HEK293T (cell line): ENCODE measurements at regions not wholly inside any gene's neighbourhood (a gene's known extent, or its start where the extent isn't known, plus 50 kb on each side); places are given as distances from the start of the nearest gene placed in this dataset.

Experiments
- CTCF ChIA-PET: fragments of 350-600 bp; formaldehyde crosslinking; extraction: SDS; loops from one replicate; lab custom pipeline; 2021; ENCODE audit warnings: antibody characterized with exemption, inconsistent platforms; lab: Yijun Ruan, JAX
- POLR2A ChIA-PET: fragments of 350-600 bp; formaldehyde crosslinking; extraction: SDS; loops from one replicate; lab custom pipeline; 2020; ENCODE audit warnings: antibody characterized with exemption, inconsistent platforms; lab: Yijun Ruan, JAX
- DNase-seq: peaks from one replicate; pipeline ENCODE4 v3.0.0; 2012; ENCODE audit warnings: mixed read lengths; ENCODE audit errors: extremely low spot score
- ARNT ChIP-seq: fragments of 450-650 bp; IDR thresholded peaks from 2 replicates; pipeline ENCODE4 v1.6.1; 2017; ENCODE audit warnings: mild to moderate bottlenecking
- BHLHE40 ChIP-seq: fragments of 450-650 bp; IDR thresholded peaks from 2 replicates; pipeline ENCODE4 v1.6.1; 2016; ENCODE audit warnings: mild to moderate bottlenecking, moderate library complexity, borderline replicate concordance
- CTBP1 ChIP-seq: fragments of 450-650 bp; IDR thresholded peaks from 2 replicates; pipeline ENCODE4 v1.6.1; 2016; ENCODE audit warnings: borderline replicate concordance
- ELF4 ChIP-seq: fragments of 450-650 bp; IDR thresholded peaks from 2 replicates; pipeline ENCODE4 v1.6.1; 2017; ENCODE audit warnings: antibody characterized with exemption
- FOXA1 ChIP-seq: fragments of 450-650 bp; IDR thresholded peaks from 2 replicates; pipeline ENCODE4 v1.6.1; 2016; ENCODE audit warnings: mild to moderate bottlenecking
- FOXK2 ChIP-seq: fragments of 450-650 bp; IDR thresholded peaks from 2 replicates; pipeline ENCODE4 v1.6.1; 2016; ENCODE audit warnings: mild to moderate bottlenecking
- FOXM1 ChIP-seq: fragments of 450-650 bp; IDR thresholded peaks from 2 replicates; pipeline ENCODE4 v1.6.1; 2017; ENCODE audit warnings: mild to moderate bottlenecking, borderline replicate concordance
- HDGF ChIP-seq: fragments of 450-650 bp; IDR thresholded peaks from 2 replicates; pipeline ENCODE4 v1.6.1; 2017; ENCODE audit warnings: antibody characterized with exemption, borderline replicate concordance
- L3MBTL2 ChIP-seq: fragments of 450-650 bp; conservative IDR thresholded peaks from 2 replicates; pipeline ENCODE4 v1.6.1; 2016; ENCODE audit warnings: mild to moderate bottlenecking
- LEF1 ChIP-seq: fragments of 450-650 bp; IDR thresholded peaks from 2 replicates; pipeline ENCODE4 v1.6.1; 2017; ENCODE audit warnings: mild to moderate bottlenecking, borderline replicate concordance
- NFRKB ChIP-seq: fragments of 450-650 bp; IDR thresholded peaks from 2 replicates; pipeline ENCODE4 v1.6.1; 2016; ENCODE audit warnings: mild to moderate bottlenecking, moderate library complexity
- SP1 ChIP-seq: fragments of 450-650 bp; IDR thresholded peaks from 2 replicates; pipeline ENCODE4 v1.6.1; 2017
- SUZ12 ChIP-seq: fragments of 450-650 bp; IDR thresholded peaks from 2 replicates; pipeline ENCODE4 v1.6.1; 2016; ENCODE audit warnings: mild to moderate bottlenecking
- TARDBP ChIP-seq: fragments of 450-650 bp; IDR thresholded peaks from 2 replicates; pipeline ENCODE4 v1.6.1; 2016
- ZNF384 ChIP-seq: fragments of 450-650 bp; IDR thresholded peaks from 2 replicates; pipeline ENCODE4 v1.6.1; 2016
- TF ChIP-seq, protein P1 (sequence below): fragments of 450-650 bp; IDR thresholded peaks from 2 replicates; pipeline ENCODE4 v1.6.1; 2016

GRCh38 chr16:85391175-85391707 lies 221.9 kb upstream of the GSE1 start:
- no peak for DNase-seq
- TF ChIP-seq HDGF: no peak
- TF ChIP-seq TARDBP: no peak
- ChIA-PET POLR2A (no interaction called here), CTCF (interaction anchor here (1.0 to 1.1 kb wide), 2 partner anchors 25 to 44 kb away, joined by 3 read pairs; no protein-coding TSS in a partner anchor)

GRCh38 chr16:85391769-85392583 lies 221.1 kb upstream of the GSE1 start:
- DNase-seq: no peak
- TF ChIP-seq FOXK2 (no peak), SP1 (no peak), LEF1 (no peak), CTBP1 (no peak), TARDBP (no peak), ARNT (no peak), SUZ12 (no peak), HDGF (no peak), FOXM1 (no peak), BHLHE40 (no peak), L3MBTL2 (no peak)
- TF ChIP-seq, protein P1, sequence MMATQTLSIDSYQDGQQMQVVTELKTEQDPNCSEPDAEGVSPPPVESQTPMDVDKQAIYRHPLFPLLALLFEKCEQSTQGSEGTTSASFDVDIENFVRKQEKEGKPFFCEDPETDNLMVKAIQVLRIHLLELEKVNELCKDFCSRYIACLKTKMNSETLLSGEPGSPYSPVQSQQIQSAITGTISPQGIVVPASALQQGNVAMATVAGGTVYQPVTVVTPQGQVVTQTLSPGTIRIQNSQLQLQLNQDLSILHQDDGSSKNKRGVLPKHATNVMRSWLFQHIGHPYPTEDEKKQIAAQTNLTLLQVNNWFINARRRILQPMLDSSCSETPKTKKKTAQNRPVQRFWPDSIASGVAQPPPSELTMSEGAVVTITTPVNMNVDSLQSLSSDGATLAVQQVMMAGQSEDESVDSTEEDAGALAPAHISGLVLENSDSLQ: no peak
- ChIA-PET CTCF (interaction anchor here (1.0 kb wide), 1 partner anchor 24 kb away, joined by 3 read pairs; no protein-coding TSS in a partner anchor), POLR2A (no interaction called here)

- CTCF ChIA-PET: interaction anchor here (0.6 to 1.3 kb wide), 2 partner anchors 23 to 54 kb away, joined by 3 read pairs; no protein-coding TSS in a partner anchor
- no peak for DNase-seq
- TF ChIP-seq TARDBP: no peak
- no peak for TF ChIP-seq ELF4
- no peak for TF ChIP-seq SP1
- TF ChIP-seq FOXA1: no peak
- no peak for TF ChIP-seq LEF1
- TF ChIP-seq, protein P1: no peak
- POLR2A ChIA-PET: no interaction called here
These were observed 220.1 kb upstream of the GSE1 start for GRCh38 chr16:85392756-85393673.

DNA sequence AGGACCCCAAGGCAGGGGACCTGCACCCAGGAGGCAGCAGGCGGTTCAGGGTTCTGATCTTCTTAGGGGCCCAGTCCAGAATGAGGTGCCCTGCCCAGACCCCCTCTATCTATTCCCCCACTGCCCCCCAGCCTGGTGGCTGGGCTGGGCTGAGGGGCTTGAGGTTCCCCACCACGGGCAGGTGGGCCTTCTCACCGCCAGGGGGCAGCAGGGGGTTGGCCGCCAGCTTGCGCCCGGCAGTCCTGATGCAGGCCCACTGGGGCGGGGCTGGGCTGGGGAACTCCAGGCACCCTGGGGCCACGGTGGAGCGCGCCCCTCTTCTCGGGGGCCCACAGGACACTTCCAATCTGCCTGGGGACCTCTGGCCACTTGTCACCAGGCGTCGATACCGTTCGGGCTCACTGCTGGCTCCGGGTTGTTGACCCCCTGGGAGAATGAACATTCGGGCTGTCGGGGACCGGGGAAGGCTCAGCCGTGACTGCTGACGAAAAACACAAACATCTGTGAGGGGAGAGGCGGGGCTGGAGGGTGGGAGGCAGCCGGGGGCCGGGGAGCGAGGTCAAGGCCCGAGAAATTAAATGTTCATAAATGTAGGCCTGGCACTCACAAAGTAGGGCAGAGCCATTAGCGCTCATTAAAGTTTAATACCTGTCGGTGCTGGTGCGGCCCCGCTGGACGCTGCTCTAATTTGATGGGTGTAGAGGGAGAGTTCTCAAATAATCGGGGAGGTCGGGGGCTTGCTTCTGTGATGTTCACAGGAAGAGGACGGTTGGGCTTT lies 219.3 kb upstream of the GSE1 start:
- DNase-seq: peak; percentile 89
- ChIA-PET CTCF (interaction anchor here (0.6 to 1.3 kb wide), 2 partner anchors 22 to 256 kb away, joined by 3 read pairs; no protein-coding TSS in a partner anchor), POLR2A (no interaction called here)
- TF ChIP-seq LEF1 (no peak), TARDBP (no peak), ARNT (no peak), NFRKB (no peak), FOXK2 (no peak), HDGF (no peak), CTBP1 (no peak), SP1 (no peak), SUZ12 (no peak), ZNF384 (no peak), L3MBTL2 (no peak), BHLHE40 (no peak), FOXA1 (no peak), FOXM1 (no peak), ELF4 (no peak)
- TF ChIP-seq, protein P1: no peak
